GM19468 (cell line): ENCODE measurements at regions not wholly inside any gene's neighbourhood (a gene's known extent, or its start where the extent isn't known, plus 50 kb on each side); places are given as distances from the start of the nearest gene placed in this dataset.
"Not testable (repeated sequence)": the region's sequence is repeated elsewhere in the genome, so short reads cannot be mapped to it uniquely, and the experiment has no call there.

Source experiments
- ATAC-seq: cut with Tn5 transposase; IDR thresholded peaks from one replicate; pipeline ENCODE4 v1.9.1; 2021; ENCODE audit warnings: mild to moderate bottlenecking, moderate library complexity, moderate number of reproducible peaks; ENCODE audit not compliant: unreplicated experiment; ENCODE audit errors: extremely low read depth

GRCh38 chr4:171430495-171430894, 382.7 kb upstream of the GALNTL6 start:
- peak; percentile 18 for ATAC-seq

GRCh38 chr4:171397175-171397574, 416.0 kb upstream of the GALNTL6 start:
- ATAC-seq = no peak

DNA sequence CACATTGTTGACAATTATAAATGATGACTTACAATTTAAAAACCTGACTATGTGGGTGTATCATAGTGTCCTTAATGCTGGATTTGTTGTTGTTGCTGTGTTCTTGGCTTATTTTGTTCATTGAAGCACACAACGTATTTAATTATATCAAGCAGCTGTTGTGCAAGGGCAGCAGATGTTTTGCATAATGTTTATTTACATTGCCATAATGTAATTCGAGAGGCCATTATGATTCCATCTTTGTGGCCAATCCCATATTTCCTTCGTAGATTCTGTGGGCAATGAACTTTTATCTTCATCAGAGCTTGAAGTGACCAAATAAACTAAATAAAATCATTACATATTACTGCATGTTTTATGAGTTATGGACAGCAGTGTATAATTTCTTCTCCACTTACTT, 422.6 kb upstream of the GALNTL6 start:
- ATAC-seq = no peak

- no peak for ATAC-seq
Measured at GRCh38 chr4:171378323-171378722, 434.9 kb upstream of the GALNTL6 start.

DNA sequence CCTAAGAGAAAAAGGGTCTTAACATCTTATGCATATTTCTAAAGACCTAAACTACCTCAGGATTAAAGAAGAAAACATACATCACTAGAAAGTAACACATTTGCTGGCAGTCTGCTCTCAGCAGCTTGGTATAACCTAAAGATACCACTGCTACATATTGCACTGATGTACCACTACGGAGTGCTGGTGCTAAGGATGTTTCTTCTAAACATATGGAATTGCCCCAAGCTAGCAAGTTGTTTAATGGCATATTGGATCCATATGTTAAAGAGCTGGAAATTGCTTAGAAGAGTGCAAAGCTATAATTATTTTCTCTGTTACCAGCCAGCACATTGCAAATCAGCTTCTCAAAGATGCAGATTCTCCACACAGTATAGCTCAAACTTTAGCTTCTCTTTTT, 436.5 kb upstream of the GALNTL6 start:
- ATAC-seq = no peak

DNA sequence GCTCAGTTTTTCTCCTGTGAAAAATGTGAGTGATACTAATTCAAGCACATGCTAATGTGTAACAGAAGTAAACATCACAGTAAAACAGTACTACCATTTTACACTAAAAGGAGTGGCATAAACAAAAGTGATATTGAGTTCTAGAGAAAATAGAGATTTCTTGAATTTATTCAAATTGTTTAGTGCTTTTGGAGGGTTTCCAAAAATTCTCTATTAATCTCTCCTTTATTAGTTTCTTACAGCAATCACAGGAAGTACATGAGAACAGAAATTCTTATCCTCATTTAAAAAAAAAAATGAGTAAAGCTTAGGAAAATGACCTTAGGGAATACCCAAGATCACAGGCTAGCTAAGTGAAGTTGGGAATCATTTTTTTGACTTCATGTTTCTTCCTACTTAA, 459.7 kb upstream of the GALNTL6 start:
- ATAC-seq = no peak

DNA sequence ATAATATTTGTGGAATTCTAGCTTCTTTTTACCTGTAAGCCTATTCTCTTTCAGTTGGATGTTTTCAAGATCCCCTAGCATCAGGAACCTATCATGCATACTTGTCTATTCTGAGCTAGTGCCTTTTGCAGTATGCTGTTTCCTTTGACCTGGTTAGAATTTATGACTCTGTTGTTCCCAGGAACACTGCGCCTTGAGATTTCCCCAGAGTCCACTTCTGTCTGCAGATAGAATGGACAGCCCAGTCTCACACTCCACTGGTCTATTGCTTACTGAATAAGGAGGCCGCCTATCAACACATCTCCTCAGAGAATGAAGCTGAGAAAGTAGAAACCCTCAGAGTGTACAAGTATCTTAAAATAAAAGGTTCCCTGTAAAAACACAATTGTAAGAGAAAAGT, 465.1 kb upstream of the GALNTL6 start:
- ATAC-seq = no peak

GRCh38 chr4:171342646-171343045, 470.6 kb upstream of the GALNTL6 start:
- ATAC-seq = no peak

DNA sequence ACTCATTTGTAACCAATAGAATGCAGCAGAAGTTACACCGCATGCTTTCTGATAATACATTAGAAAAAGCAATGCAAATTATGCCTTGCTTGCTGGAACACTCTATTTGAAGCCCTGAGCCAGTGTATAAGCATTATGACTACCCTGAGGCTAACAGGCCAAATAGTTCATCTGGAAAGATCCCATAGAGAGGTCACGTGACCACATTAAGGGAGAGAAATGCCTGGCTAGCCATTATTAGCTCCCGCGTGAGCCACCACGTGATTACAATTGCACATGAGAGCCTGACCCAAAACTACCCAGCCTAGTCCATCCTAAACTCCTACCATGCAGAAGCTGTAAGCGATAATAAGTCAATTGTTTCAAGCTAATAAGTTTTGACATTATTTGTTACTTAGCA, 472.9 kb upstream of the GALNTL6 start:
- no peak for ATAC-seq

- no peak for ATAC-seq
Measured at GRCh38 chr4:171334549-171334948, 478.7 kb upstream of the GALNTL6 start.

GRCh38 chr4:171308661-171309060, 504.5 kb upstream of the GALNTL6 start:
- no peak for ATAC-seq

- ATAC-seq = not testable (repeated sequence)
Measured at GRCh38 chr4:171298048-171298718, 515.0 kb upstream of the GALNTL6 start.

GRCh38 chr4:171288816-171289432, 524.3 kb upstream of the GALNTL6 start:
- ATAC-seq = no peak

GRCh38 chr4:171281359-171281758, 531.8 kb upstream of the GALNTL6 start:
- ATAC-seq = no peak

DNA sequence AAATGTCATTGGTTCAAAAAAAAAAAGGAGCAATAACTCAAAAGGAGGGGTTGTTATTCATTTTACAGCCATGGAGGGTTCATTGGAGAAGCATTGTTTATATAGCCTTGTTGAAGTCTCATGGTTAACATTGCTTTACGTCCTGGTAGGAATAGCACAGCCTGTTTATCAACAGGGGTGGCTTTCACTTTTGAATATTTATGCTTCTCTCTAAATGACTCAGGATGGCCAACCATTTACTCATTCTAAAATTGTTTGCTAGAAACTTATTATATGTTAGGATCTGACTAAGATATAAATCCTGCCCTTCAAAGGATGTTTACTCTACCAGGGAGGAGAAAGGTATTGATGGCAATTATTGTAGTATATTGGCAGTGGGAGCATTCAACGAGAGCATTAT, 534.1 kb upstream of the GALNTL6 start:
- ATAC-seq = no peak

- ATAC-seq = no peak
Measured at GRCh38 chr4:171266671-171267070, 546.5 kb upstream of the GALNTL6 start.

DNA sequence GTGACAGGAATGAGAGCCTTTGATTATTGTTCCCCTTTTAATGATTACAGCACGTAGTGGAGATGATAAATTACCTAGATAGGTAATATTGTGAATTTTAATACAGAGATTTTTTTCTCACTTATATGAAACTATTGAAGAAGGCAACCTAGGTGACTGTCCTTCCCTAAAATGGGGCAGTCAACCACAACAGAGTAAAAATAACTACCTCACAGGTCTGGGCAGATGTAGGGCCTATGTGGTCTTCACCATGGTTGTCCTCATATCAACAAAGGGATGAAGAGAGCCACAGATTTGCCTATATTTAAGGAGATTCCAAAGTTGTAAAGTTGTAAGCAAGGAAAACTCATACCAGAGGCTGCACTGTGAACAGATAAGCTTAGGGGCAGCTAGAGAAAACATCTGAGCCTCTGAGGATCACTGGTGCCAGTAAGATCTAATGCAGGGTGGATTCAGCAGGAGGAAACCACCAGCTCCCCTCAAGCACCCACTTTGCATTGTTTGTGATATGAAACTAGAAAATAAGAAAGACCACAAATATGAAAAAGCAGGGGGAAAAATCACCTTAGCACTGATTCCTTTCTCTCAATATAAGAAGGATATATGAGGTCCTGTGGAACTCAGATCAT, 547.9 kb upstream of the GALNTL6 start:
- no peak for ATAC-seq

GRCh38 chr4:171256223-171256622, 557.0 kb upstream of the GALNTL6 start:
- ATAC-seq = no peak

DNA sequence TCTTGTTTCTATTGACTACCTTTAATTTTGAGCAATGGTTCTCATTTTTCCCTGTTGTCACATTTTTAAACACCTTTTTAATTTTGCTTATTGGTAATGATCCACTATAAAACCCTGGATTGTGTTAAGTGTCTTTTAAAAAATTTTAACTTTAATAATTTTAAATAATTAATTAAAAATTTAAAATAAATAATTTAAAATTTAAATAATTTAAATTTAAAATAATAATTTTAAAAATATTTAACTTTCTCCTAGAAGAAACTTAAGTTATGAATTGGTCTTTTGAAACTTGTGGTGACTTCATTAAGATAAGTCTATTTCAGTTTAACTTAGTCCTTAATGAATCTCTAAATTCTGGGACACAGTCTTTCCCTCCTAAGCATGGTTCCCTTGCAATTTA, 566.3 kb upstream of the GALNTL6 start:
- no peak for ATAC-seq

DNA sequence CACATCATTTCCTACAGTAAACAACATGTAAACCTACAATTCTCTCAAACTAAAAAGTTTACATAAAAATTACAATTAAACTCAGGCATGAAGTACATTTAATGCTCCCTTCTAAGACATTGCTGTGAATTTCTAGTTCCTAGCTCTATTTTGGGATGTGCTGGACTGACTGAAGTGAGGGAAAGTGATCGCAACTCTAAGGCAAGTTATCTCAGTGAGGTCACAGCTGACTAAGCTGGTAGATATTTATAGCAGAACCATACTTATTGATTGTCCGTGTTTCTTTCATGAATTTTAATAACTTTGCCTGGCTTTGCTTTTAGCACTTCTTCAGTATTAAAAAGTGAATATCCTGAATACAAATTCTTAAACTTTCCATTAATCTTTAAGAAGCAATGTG, 570.4 kb upstream of the GALNTL6 start:
- ATAC-seq = no peak

DNA sequence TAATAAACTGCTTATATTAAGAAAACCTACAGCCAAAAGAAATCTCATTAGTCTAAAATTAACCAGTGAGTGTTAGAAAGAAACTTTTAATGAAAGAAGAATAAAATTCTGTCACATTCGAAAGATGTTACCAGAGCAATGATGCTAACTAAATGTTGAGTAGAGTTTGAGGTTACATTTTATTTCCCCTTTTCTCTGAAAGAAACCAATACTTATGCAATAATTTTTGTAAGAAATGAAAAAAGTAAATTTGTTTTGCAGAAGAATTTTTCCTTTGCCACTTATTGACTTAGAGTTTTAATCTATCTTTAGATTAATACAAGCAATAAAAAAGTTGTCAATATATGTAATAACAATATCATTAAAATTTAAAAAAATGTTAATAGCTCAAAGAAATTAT, 574.0 kb upstream of the GALNTL6 start:
- no peak for ATAC-seq

GRCh38 chr4:171235521-171235920, 577.7 kb upstream of the GALNTL6 start:
- no peak for ATAC-seq
